Mucosa of descending colon (tissue), 3 donors: ENCODE measurements at regions not wholly inside any gene's neighbourhood (a gene's known extent, or its start where the extent isn't known, plus 50 kb on each side); places are given as distances from the start of the nearest gene placed in this dataset.

Source experiments
- ATAC-seq: fragments of 200-7000 bp; cut with Tn5 transposase; one replicate; pipeline ENCODE4 v1.9.1; 2020; ENCODE audit warnings: mild to moderate bottlenecking, moderate library complexity
- DNase-seq, 3 donors: peaks; one replicate each; pipeline ENCODE4 v3.0.0-alpha.2; 2020
- H3K36me3 ChIP-seq: fragments of 200-600 bp; one replicate; pipeline ENCODE4 v1.8.0; 2021; ENCODE audit warnings: low read depth, mild to moderate bottlenecking
- H3K4me1 ChIP-seq: fragments of 200-600 bp; one replicate; pipeline ENCODE4 v1.8.0; 2021; ENCODE audit warnings: low read depth, mild to moderate bottlenecking
- H3K4me3 ChIP-seq: fragments of 200-600 bp; one replicate; pipeline ENCODE4 v1.8.0; 2021; ENCODE audit warnings: mild to moderate bottlenecking
- H3K9me3 ChIP-seq: fragments of 200-600 bp; one replicate; pipeline ENCODE4 v1.8.0; 2021; ENCODE audit warnings: mild to moderate bottlenecking
- intact Hi-C, 2 donors: fragments of 100-400 bp; cut with DNase I in 1 of 2; cut with micrococcal nuclease in 1 of 2; formaldehyde crosslinking; loops; one replicate each; pipeline versions ENCODE4 v1.11.0 to v1.11.1; 2022; cut with DNase I, micrococcal nuclease
- TF ChIP-seq, protein P1 (sequence below): fragments of 200-600 bp; IDR thresholded peaks from one replicate; pipeline ENCODE4 v1.8.0; 2022; ENCODE audit warnings: antibody characterized with exemption, mild to moderate bottlenecking
- donor health status: DM: no; HTN: no; CAD: no; lungs with moderate emphysema.
- donor health status: DM: no; HTN: no; CAD: no.
- donor health status: DM: no; HTN: yes; CAD: no.

DNA sequence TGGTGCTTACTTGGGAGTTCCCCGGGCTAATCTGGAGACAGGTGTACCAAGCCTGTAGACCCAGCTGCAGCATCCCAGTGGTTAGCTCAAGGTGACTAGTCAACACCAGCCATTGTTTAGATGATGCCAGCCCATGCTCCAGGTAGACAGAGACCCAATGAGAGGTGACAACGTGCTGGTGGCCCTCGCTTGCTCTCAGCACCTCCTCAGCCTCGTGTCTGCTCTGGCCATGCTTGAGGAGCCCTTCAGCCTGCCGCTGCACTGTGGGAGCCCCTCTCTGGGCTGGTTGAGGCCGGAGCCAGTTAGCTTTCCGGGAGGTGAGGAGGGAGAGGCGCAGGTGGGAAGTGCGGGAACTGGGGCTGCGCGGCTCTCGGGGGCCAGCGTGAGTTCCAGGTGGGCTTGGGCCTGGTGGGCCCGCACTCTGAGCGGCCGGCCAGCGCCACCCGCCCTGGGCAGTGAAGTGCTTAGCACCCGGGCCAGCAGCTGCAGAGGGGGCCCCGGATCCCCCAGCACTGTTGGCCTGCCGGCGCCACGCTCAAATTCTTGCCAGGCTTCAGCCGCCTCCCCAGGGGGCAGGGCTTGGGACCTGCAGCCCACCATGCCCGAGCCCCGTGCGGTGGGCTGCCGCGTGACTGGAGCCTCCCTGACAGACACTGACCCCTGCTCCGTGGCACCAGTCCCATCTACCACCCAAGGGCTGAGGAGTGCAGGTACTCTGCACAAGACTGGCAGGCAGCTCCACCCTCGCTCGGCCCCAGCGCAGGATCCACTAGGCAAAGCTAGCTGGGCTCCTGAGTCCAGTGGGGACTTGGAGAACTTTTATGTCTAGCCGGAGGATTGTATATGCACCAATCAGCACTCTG, 85.9 kb upstream of the VSTM2B start:
- Histone ChIP-seq H3K4me3 (no peak overlapping the region), H3K36me3 (no peaks in the 10 kb centered on the region), H3K9me3 (peaks cover 8% of the 10 kb centered on the region), H3K4me1 (no peaks in the 10 kb centered on the region)
- TF ChIP-seq, protein P1, sequence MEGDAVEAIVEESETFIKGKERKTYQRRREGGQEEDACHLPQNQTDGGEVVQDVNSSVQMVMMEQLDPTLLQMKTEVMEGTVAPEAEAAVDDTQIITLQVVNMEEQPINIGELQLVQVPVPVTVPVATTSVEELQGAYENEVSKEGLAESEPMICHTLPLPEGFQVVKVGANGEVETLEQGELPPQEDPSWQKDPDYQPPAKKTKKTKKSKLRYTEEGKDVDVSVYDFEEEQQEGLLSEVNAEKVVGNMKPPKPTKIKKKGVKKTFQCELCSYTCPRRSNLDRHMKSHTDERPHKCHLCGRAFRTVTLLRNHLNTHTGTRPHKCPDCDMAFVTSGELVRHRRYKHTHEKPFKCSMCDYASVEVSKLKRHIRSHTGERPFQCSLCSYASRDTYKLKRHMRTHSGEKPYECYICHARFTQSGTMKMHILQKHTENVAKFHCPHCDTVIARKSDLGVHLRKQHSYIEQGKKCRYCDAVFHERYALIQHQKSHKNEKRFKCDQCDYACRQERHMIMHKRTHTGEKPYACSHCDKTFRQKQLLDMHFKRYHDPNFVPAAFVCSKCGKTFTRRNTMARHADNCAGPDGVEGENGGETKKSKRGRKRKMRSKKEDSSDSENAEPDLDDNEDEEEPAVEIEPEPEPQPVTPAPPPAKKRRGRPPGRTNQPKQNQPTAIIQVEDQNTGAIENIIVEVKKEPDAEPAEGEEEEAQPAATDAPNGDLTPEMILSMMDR: no peak
- DNase-seq (no peak), ATAC-seq (no peak)
- intact Hi-C loops: no loop called here

GRCh38 chr19:29442094-29442493, 83.7 kb upstream of the VSTM2B start:
- Histone ChIP-seq H3K9me3 (peaks cover 8% of the 10 kb centered on the region), H3K36me3 (no peaks in the 10 kb centered on the region), H3K4me3 (no peak overlapping the region), H3K4me1 (no peaks in the 10 kb centered on the region)
- ATAC-seq (no peak), DNase-seq (no peak)
- intact Hi-C loops: no loop called here
- TF ChIP-seq, protein P1: no peak

- peaks cover 8% of the 10 kb centered on the region for H3K9me3 ChIP-seq
- no peak overlapping the region for H3K4me3 ChIP-seq
- intact Hi-C loops: no loop called here
- DNase-seq (no peak), ATAC-seq (no peak)
- no peaks in the 10 kb centered on the region for H3K36me3 ChIP-seq
- TF ChIP-seq, protein P1: no peak
- H3K4me1 ChIP-seq: no peaks in the 10 kb centered on the region
Measured at GRCh38 chr19:29442910-29443309, 82.9 kb upstream of the VSTM2B start.

GRCh38 chr19:29445246-29445645, 80.5 kb upstream of the VSTM2B start:
- Histone ChIP-seq H3K4me1 (no peaks in the 10 kb centered on the region), H3K36me3 (no peaks in the 10 kb centered on the region)
- DNase-seq: no peak

GRCh38 chr19:29446361-29446760, 79.4 kb upstream of the VSTM2B start:
- Histone ChIP-seq H3K4me1 (no peaks in the 10 kb centered on the region), H3K4me3 (no peak overlapping the region), H3K9me3 (no peaks in the 10 kb centered on the region), H3K36me3 (no peaks in the 10 kb centered on the region)
- DNase-seq (no peak), ATAC-seq (no peak)
- TF ChIP-seq, protein P1: no peak
- intact Hi-C loops: no loop called here

More at GRCh38 chr19:29445246-29445645, 80.5 kb upstream of the VSTM2B start:
- Histone ChIP-seq H3K9me3 (peaks cover 2% of the 10 kb centered on the region), H3K4me3 (no peak overlapping the region)
- no peak for ATAC-seq
- TF ChIP-seq, protein P1: no peak
- intact Hi-C loops: no loop called here
